ENCODE measurements at regions not wholly inside any gene's neighbourhood (a gene's known extent, or its start where the extent isn't known, plus 50 kb on each side); places are given as distances from the start of the nearest gene placed in this dataset.
A peak's percentile ranks its signal among the peaks of the same experiment; 100 is the strongest.

DNA sequence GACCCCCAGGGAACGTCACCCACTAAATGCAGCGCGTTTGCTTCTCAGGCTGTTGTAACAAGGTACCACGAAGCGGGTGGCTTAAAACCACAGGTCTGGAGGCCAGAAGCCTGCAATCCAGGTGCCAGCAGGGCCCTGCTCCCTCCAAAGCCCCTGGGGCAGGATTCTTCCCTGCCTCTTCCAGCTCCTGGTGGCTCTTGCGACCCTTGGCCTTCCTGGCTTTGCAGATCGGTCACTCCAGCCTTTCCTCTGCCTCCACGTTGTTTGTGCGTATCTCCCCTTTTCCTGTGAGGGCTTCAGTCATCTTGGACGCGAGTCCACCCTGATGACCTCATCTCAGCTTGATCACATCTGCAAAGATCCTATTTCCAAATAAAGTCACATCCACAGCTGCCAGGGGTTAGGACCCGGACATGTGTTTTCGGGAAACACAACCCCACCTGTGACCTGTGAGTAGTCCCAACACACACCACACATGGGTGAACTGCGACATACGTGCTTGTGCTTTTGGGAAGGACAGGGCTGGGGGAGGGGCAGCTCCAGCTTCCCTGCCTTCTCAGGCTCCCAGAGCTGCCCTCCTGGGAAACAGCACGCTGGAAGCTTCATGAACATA lies 114.5 kb upstream of the NCOR2 start:
- peak; percentile 11 for ATAC-seq
- ChIA-PET RAD21 (ENCODE audit: unreplicated experiment) (no interaction called here), CTCF (interaction anchor here (0.9 kb wide), 1 partner anchor 85 kb away, joined by 4 read pairs; no protein-coding TSS in a partner anchor), POLR2A (no interaction called here), SMC1A (ENCODE audit: uncharacterized antibody, unreplicated experiment) (interaction anchor here (1.0 to 1.1 kb wide), 2 partner anchors 28 to 51 kb away, joined by 3 to 4 read pairs; no protein-coding TSS in a partner anchor)
- WGBS (ENCODE audit: insufficient coverage, insufficient replicate concordance, low lambda C conversion rate, missing lambda C conversion rate), result 44% methylated on average over 16 of the region's 16 CpGs
- H3K27me3 ChIP-seq (replicated peaks in 1 of 2; ENCODE audit: control insufficient read depth in 2 of 2, insufficient read depth in 2 of 2, low read length in 1 of 2), result 0 out of 4 replicates have a peak, but pooled peaks cover 0 to 3% of the 10 kb centered on the region in 2 experiments
- no peak for DNase-seq (ENCODE audit: low read depth, low spot score)
- no peak overlapping the region for H3K27ac ChIP-seq (ENCODE audit: control insufficient read depth, insufficient read depth)
- no peak overlapping the region for H2AFZ ChIP-seq (ENCODE audit: control insufficient read depth, low read depth, low read length)
- no peak overlapping the region for H3K4me3 ChIP-seq
- no peaks in the 10 kb centered on the region for H3K36me3 ChIP-seq (ENCODE audit: control insufficient read depth in 2 of 2, insufficient read depth in 2 of 2, low read length in 1 of 2)
- TF ChIP-seq MTA2 (IDR thresholded peaks at IDR 0.05; ENCODE audit: low read depth), result no peak
- TF ChIP-seq MEF2B (IDR thresholded peaks at IDR 0.05; ENCODE audit: partially characterized antibody, poor library complexity, severe bottlenecking), result peak; percentile 15
- H3K9ac ChIP-seq (ENCODE audit: control insufficient read depth, insufficient read depth, low read length), result no peak overlapping the region
- BruUV-seq (replicated peaks), result no TSS peak
- no peak for FAIRE-seq
- H3K4me1 ChIP-seq (ENCODE audit: control insufficient read depth, insufficient read depth, low read length), result peaks cover 18% of the 10 kb centered on the region
- intact Hi-C loops (cut with micrococcal nuclease; ENCODE audit: unreplicated experiment), result loop anchor here (1.0 to 10.0 kb wide), 5 partner anchors 31 to 227 kb away; no protein-coding TSS in a partner anchor
- H3K9me3 ChIP-seq (replicated peaks; ENCODE audit: control insufficient read depth, insufficient read depth, low read length), result no peaks in the 10 kb centered on the region; the same call in 2 of the 3 replicates
- in situ Hi-C loops (cut with MboI), result loop anchor here (10.0 kb wide), 1 partner anchor 63 kb away; no protein-coding TSS in a partner anchor
- no peaks in the 10 kb centered on the region for H3K79me2 ChIP-seq (ENCODE audit: control insufficient read depth, insufficient read depth, low read length)
- H4K20me1 ChIP-seq (ENCODE audit: control insufficient read depth, insufficient read depth), result no peaks in the 10 kb centered on the region
- peak overlapping the region; percentile 30; the same call in 1 of the 2 replicates for H3K4me2 ChIP-seq (ENCODE audit: control insufficient read depth, insufficient read depth)

DNA sequence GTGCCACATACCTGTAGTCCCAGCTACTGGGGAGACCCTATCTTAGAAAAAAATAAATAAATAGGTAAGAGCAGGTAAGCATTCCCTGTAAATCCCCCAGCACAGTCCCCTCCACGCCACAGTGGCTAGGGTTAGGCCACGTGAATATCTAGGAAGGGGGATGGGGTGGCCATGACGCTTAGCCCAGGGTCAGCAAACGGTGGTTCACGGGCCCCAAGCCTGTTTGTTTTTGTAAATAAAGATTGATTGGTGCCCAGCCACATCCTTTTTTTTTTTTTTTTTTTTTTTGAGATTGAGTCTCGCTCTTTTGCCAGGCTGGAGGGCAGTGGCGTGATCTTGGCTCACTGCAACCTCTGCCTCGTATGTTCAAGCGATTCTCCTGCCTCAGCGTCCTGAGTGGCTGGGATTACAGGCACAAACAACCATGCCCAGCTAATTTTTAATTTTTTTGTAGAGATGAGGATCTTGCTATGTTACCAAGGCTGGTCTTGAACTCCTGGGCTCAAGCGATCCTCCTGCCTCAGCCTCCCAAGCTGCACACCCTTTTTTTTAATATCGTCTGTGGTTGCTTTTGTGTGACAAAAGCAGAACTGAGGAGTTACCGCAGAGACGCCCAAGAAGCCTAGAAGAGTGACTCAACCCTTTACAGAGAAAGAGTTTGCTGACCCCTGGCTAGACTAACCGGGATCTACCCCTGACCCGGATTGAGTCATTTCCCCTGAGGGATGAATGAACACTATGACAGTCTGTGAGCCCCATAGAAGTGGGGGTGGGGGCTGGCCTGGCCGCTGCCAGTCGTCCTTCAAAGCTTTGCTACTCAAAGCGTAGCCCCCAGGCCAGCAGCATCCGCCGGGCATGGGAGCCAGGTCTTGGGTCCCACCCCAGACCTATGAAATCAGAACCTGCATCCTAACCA lies 113.7 kb upstream of the NCOR2 start:
- FAIRE-seq (peak; percentile 47), DNase-seq (ENCODE audit: low read depth, low spot score) (peak; percentile 71), ATAC-seq (peak; percentile 94)
- Histone ChIP-seq H3K27ac (ENCODE audit: control insufficient read depth, insufficient read depth) (no peak overlapping the region), H3K4me3 (no peak overlapping the region), H3K79me2 (ENCODE audit: control insufficient read depth, insufficient read depth, low read length) (no peaks in the 10 kb centered on the region), H3K4me1 (ENCODE audit: control insufficient read depth, insufficient read depth, low read length) (peaks cover 18% of the 10 kb centered on the region), H3K36me3 (ENCODE audit: control insufficient read depth in 2 of 2, insufficient read depth in 2 of 2, low read length in 1 of 2) (no peaks in the 10 kb centered on the region), H3K27me3 (replicated peaks in 1 of 2; ENCODE audit: control insufficient read depth in 2 of 2, insufficient read depth in 2 of 2, low read length in 1 of 2) (0 out of 4 replicates have a peak, but pooled peaks cover 0 to 3% of the 10 kb centered on the region in 2 experiments), H3K9ac (ENCODE audit: control insufficient read depth, insufficient read depth, low read length) (no peak overlapping the region), H4K20me1 (ENCODE audit: control insufficient read depth, insufficient read depth) (no peaks in the 10 kb centered on the region), H2AFZ (ENCODE audit: control insufficient read depth, low read depth, low read length) (no peak overlapping the region), H3K9me3 (replicated peaks; ENCODE audit: control insufficient read depth, insufficient read depth, low read length) (no peaks in the 10 kb centered on the region), H3K4me2 (ENCODE audit: control insufficient read depth, insufficient read depth) (0 out of 2 replicates have a peak overlapping the region, but pooled peaks have one; percentile 30)
- ChIA-PET SMC1A (ENCODE audit: uncharacterized antibody, unreplicated experiment) (interaction anchor here (0.7 kb wide), 1 partner anchor 51 kb away, joined by 3 read pairs; no protein-coding TSS in a partner anchor), CTCF (interaction anchor here (1.2 kb wide), 1 partner anchor 93 kb away, joined by 3 read pairs; no protein-coding TSS in a partner anchor), RAD21 (ENCODE audit: unreplicated experiment) (no interaction called here), POLR2A (interaction anchor here (0.6 to 0.7 kb wide), 2 partner anchors 41 to 93 kb away, joined by 5 to 8 read pairs; no protein-coding TSS in a partner anchor)
- WGBS (ENCODE audit: insufficient coverage, insufficient replicate concordance, low lambda C conversion rate, missing lambda C conversion rate), result 17% methylated on average over 19 of the region's 21 CpGs
- no TSS peak for BruUV-seq (replicated peaks)
- intact Hi-C loops (cut with micrococcal nuclease; ENCODE audit: unreplicated experiment), result loop anchor here (1.0 to 10.0 kb wide), 5 partner anchors 32 to 226 kb away; no protein-coding TSS in a partner anchor
- in situ Hi-C loops (cut with MboI), result loop anchor here (10.0 kb wide), 1 partner anchor 64 kb away; no protein-coding TSS in a partner anchor
- TF ChIP-seq SREBF2 (IDR thresholded peaks at IDR 0.05; ENCODE audit: low read length), result no peak
- 0 out of 2 replicates have a peak, but pooled peaks have one; percentile 17 for TF ChIP-seq BMI1 (IDR thresholded peaks at IDR 0.05; ENCODE audit: borderline replicate concordance)
- TF ChIP-seq ZBED1 (IDR thresholded peaks at IDR 0.05; ENCODE audit: borderline replicate concordance), result peak; percentile 88
- TF ChIP-seq CREB1 (IDR thresholded peaks at IDR 0.05; ENCODE audit: low read depth), result peak; percentile 41; the same call in 1 of the 2 replicates
- 0 out of 2 replicates have a peak, but pooled peaks have one; percentile 72 for TF ChIP-seq NFIC (IDR thresholded peaks at IDR 0.05; ENCODE audit: low read depth, low read length)
- TF ChIP-seq, protein P1, sequence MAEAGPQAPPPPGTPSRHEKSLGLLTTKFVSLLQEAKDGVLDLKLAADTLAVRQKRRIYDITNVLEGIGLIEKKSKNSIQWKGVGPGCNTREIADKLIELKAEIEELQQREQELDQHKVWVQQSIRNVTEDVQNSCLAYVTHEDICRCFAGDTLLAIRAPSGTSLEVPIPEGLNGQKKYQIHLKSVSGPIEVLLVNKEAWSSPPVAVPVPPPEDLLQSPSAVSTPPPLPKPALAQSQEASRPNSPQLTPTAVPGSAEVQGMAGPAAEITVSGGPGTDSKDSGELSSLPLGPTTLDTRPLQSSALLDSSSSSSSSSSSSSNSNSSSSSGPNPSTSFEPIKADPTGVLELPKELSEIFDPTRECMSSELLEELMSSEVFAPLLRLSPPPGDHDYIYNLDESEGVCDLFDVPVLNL (IDR thresholded peaks at IDR 0.05; ENCODE audit: low read depth, low read length), result no peak
- TF ChIP-seq RAD21 (IDR thresholded peaks at IDR 0.05; ENCODE audit: insufficient read depth, low read depth, low read length), result peak; percentile 75
- peak; percentile 68; the same call in 1 of the 2 replicates for TF ChIP-seq IRF4 (IDR thresholded peaks at IDR 0.05; ENCODE audit: low read depth, low read length)
- peak; percentile 78; the same call in 1 of the 2 replicates for TF ChIP-seq CBFB (IDR thresholded peaks at IDR 0.05; ENCODE audit: low read depth)
- peak; percentile 95 for TF ChIP-seq NR2F1 (conservative IDR thresholded peaks at IDR 0.05)
- TF ChIP-seq EGR1 (IDR thresholded peaks at IDR 0.05; ENCODE audit: borderline replicate concordance in 1 of 2, low read depth in 2 of 2, low read length in 2 of 2), result no peak
- TF ChIP-seq MXI1 (IDR thresholded peaks at IDR 0.05; ENCODE audit: low read depth, low read length), result no peak
